ENCODE measurements at regions not wholly inside any gene's neighbourhood (a gene's known extent, or its start where the extent isn't known, plus 50 kb on each side); places are given as distances from the start of the nearest gene placed in this dataset.

DNA sequence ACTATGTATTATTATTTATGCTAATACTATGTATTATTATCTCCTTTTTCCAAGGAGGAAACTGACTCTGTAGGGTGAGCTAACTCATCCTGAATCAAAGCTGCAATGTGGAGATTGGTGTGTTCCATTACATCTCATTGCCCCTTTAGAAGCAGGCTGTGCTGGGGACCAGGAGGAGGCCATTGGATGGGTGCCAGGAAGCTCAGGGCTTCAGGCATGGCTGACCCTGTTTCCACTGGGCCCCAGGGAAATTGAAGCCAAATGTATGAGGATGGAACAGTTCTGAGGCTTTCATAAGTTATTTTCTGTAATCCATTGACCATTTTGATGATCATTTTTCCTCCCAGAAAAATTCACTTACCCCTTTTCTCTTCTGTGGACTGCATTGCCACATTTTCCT, 418.8 kb upstream of the ZFP42 start:
- no peaks in the 10 kb centered on the region for H3K79me2 ChIP-seq (ENCODE audit: insufficient read depth, low read length)
- H2AFZ ChIP-seq (ENCODE audit: insufficient read depth, low read depth, low read length, poor library complexity, severe bottlenecking): no peak overlapping the region
- intact Hi-C loops (cut with micrococcal nuclease): no loop called here
- H3K9me3 ChIP-seq (replicated peaks in 1 of 2; ENCODE audit: control insufficient read depth in 1 of 2, insufficient read depth in 1 of 2, low read length in 2 of 2): peaks cover 0 to 2% of the 10 kb centered on the region in 2 donors
- no peaks in the 10 kb centered on the region for H3K4me1 ChIP-seq (ENCODE audit: control insufficient read depth in 1 of 2, insufficient read depth in 2 of 2, low read length in 2 of 2)
- no peak for DNase-seq
- no peak overlapping the region for H3K9ac ChIP-seq (ENCODE audit: insufficient read depth, low read length, poor library complexity, severe bottlenecking)
- TF ChIP-seq, protein P1, sequence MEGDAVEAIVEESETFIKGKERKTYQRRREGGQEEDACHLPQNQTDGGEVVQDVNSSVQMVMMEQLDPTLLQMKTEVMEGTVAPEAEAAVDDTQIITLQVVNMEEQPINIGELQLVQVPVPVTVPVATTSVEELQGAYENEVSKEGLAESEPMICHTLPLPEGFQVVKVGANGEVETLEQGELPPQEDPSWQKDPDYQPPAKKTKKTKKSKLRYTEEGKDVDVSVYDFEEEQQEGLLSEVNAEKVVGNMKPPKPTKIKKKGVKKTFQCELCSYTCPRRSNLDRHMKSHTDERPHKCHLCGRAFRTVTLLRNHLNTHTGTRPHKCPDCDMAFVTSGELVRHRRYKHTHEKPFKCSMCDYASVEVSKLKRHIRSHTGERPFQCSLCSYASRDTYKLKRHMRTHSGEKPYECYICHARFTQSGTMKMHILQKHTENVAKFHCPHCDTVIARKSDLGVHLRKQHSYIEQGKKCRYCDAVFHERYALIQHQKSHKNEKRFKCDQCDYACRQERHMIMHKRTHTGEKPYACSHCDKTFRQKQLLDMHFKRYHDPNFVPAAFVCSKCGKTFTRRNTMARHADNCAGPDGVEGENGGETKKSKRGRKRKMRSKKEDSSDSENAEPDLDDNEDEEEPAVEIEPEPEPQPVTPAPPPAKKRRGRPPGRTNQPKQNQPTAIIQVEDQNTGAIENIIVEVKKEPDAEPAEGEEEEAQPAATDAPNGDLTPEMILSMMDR (IDR thresholded peaks at IDR 0.05): no peak
- no peak overlapping the region for H3K4me3 ChIP-seq (replicated peaks in 1 of 3; ENCODE audit: low read depth in 2 of 3, low read length in 3 of 3)
- Mint-ChIP-seq H3K27ac (no peak overlapping the region), H3K36me3 (no peaks in the 10 kb centered on the region), H3K4me3 (no peak overlapping the region), H3K9me3 (peaks cover 0 to 13% (median 2%) of the 10 kb centered on the region in 7 donors), H3K27me3 (ENCODE audit: low read depth in 3 of 3) (peaks cover 0 to 3% (median 2%) of the 10 kb centered on the region in 3 donors), H3K4me1 (no peaks in the 10 kb centered on the region)
- no peaks in the 10 kb centered on the region for H3K36me3 ChIP-seq (replicated peaks in 1 of 2; ENCODE audit: control insufficient read depth in 1 of 2, insufficient read depth in 2 of 2, low read length in 2 of 2)
- no peak overlapping the region for H3K4me2 ChIP-seq (replicated peaks; ENCODE audit: extremely low read depth, low read length, poor library complexity, severe bottlenecking)
- H4K20me1 ChIP-seq (ENCODE audit: insufficient read depth, low read length): no peaks in the 10 kb centered on the region
- no peak overlapping the region for H3K27ac ChIP-seq (ENCODE audit: low read depth in 1 of 2, low read length in 2 of 2)
- no peaks in the 10 kb centered on the region for H3K27me3 ChIP-seq (ENCODE audit: control insufficient read depth in 2 of 2, insufficient read depth in 2 of 2, low read length in 2 of 2)

DNA sequence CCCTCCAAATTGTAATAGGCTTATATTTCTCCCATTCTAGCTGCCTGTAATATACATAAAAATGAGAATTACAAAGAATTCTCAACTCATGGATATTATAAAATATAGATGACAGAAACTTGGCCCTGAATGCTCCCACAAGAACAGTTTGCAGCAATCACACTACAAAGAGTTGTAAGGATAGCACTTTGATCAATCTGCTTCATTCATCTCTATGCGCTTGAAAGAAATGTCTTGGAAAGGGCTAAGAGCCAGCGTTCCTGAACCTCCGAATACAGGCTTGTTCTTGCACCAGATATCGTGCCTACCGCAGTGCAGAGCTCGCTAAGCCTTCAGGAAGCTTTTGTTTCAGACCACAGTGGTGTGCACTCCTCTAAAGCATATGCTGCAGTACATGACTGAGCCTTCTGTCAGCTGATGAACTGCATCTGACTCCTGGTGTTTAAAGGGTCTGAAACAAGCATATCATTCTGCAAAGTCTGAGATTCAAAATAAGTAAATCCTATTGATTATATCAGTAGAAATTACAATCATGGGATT, 417.6 kb upstream of the ZFP42 start:
- no peak overlapping the region for H3K4me3 Mint-ChIP-seq
- no peak overlapping the region for H3K9ac ChIP-seq (ENCODE audit: insufficient read depth, low read length, poor library complexity, severe bottlenecking)
- no peaks in the 10 kb centered on the region for H3K27me3 ChIP-seq (ENCODE audit: control insufficient read depth in 2 of 2, insufficient read depth in 2 of 2, low read length in 2 of 2)
- H3K27ac ChIP-seq (ENCODE audit: low read depth in 1 of 2, low read length in 2 of 2): no peak overlapping the region
- H3K36me3 ChIP-seq (replicated peaks in 1 of 2; ENCODE audit: control insufficient read depth in 1 of 2, insufficient read depth in 2 of 2, low read length in 2 of 2): no peaks in the 10 kb centered on the region
- H3K4me2 ChIP-seq (replicated peaks; ENCODE audit: extremely low read depth, low read length, poor library complexity, severe bottlenecking): no peak overlapping the region
- DNase-seq: no peak
- intact Hi-C loops (cut with micrococcal nuclease): no loop called here
- H3K79me2 ChIP-seq (ENCODE audit: insufficient read depth, low read length): no peaks in the 10 kb centered on the region
- H4K20me1 ChIP-seq (ENCODE audit: insufficient read depth, low read length): no peaks in the 10 kb centered on the region
- no peak overlapping the region for H3K27ac Mint-ChIP-seq
- H3K9me3 Mint-ChIP-seq: peaks cover 0 to 10% (median 0%) of the 10 kb centered on the region in 7 donors
- peaks cover 0 to 2% of the 10 kb centered on the region in 2 donors for H3K9me3 ChIP-seq (replicated peaks in 1 of 2; ENCODE audit: control insufficient read depth in 1 of 2, insufficient read depth in 1 of 2, low read length in 2 of 2)
- WGBS (ENCODE audit: insufficient coverage): 86% methylated on average over 6 of the region's 6 CpGs
- peaks cover 0 to 2% (median 0%) of the 10 kb centered on the region in 3 donors for H3K27me3 Mint-ChIP-seq (ENCODE audit: low read depth in 3 of 3)
- H3K4me1 Mint-ChIP-seq: no peaks in the 10 kb centered on the region
- TF ChIP-seq, protein P1 (IDR thresholded peaks at IDR 0.05): no peak
- no peaks in the 10 kb centered on the region for H3K36me3 Mint-ChIP-seq
- no peak overlapping the region for H3K4me3 ChIP-seq (replicated peaks in 1 of 3; ENCODE audit: low read depth in 2 of 3, low read length in 3 of 3)
- H2AFZ ChIP-seq (ENCODE audit: insufficient read depth, low read depth, low read length, poor library complexity, severe bottlenecking): no peak overlapping the region
- H3K4me1 ChIP-seq (ENCODE audit: control insufficient read depth in 1 of 2, insufficient read depth in 2 of 2, low read length in 2 of 2): no peaks in the 10 kb centered on the region
